ENCODE measurements at regions not wholly inside any gene's neighbourhood (a gene's known extent, or its start where the extent isn't known, plus 50 kb on each side); places are given as distances from the start of the nearest gene placed in this dataset.

- H2AFZ ChIP-seq (ENCODE audit: low read length), result no peak overlapping the region
- H3K79me2 ChIP-seq (ENCODE audit: control insufficient read depth, insufficient read depth, low read length), result no peaks in the 10 kb centered on the region
- no peaks in the 10 kb centered on the region for H4K20me1 ChIP-seq (ENCODE audit: control insufficient read depth, extremely low read depth, insufficient read depth, low read length)
- DNase-seq (ENCODE audit: low read depth in 2 of 2), result no peak
- no peaks in the 10 kb centered on the region for H3K27me3 ChIP-seq (ENCODE audit: control insufficient read depth, insufficient read depth, low read length)
- no peaks in the 10 kb centered on the region for H3K36me3 ChIP-seq (ENCODE audit: control insufficient read depth, insufficient read depth, low read length)
- no peaks in the 10 kb centered on the region for H3K9me3 ChIP-seq (ENCODE audit: control insufficient read depth, insufficient read depth, low read depth, low read length)
- TF ChIP-seq EZH2 (IDR thresholded peaks at IDR 0.05; ENCODE audit: low read length, missing control alignments), result no peak
- no peak for TF ChIP-seq CTCF (conservative IDR thresholded peaks at IDR 0.05 in 1 of 2, IDR thresholded peaks at IDR 0.05 in 1 of 2; ENCODE audit: low read depth in 1 of 2, low read length in 2 of 2)
- H3K27ac ChIP-seq (ENCODE audit: insufficient read depth, low read length), result no peak overlapping the region
- H3K4me2 ChIP-seq (ENCODE audit: extremely low read depth, insufficient read depth, low read length), result no peak overlapping the region
- no peak overlapping the region for H3K9ac ChIP-seq (ENCODE audit: insufficient read depth, low read length)
- no peaks in the 10 kb centered on the region for H3K4me1 ChIP-seq (ENCODE audit: control insufficient read depth, extremely low read depth, insufficient read depth, low read length)
- H3K4me3 ChIP-seq (replicated peaks in 1 of 4; ENCODE audit: control extremely low read depth in 1 of 4, insufficient read depth in 1 of 4, low read depth in 3 of 4, low read length in 4 of 4), result no peak overlapping the region
These were observed 51.0 kb upstream of the PTPN13 start for GRCh38 chr4:86543080-86543479.

- H3K4me1 ChIP-seq (ENCODE audit: control insufficient read depth, extremely low read depth, insufficient read depth, low read length), result no peaks in the 10 kb centered on the region
- no peak overlapping the region for H3K4me2 ChIP-seq (ENCODE audit: extremely low read depth, insufficient read depth, low read length)
- no peak overlapping the region for H3K9ac ChIP-seq (ENCODE audit: insufficient read depth, low read length)
- H3K79me2 ChIP-seq (ENCODE audit: control insufficient read depth, insufficient read depth, low read length), result no peaks in the 10 kb centered on the region
- no peak overlapping the region for H2AFZ ChIP-seq (ENCODE audit: low read length)
- no peaks in the 10 kb centered on the region for H4K20me1 ChIP-seq (ENCODE audit: control insufficient read depth, extremely low read depth, insufficient read depth, low read length)
- no peaks in the 10 kb centered on the region for H3K27me3 ChIP-seq (ENCODE audit: control insufficient read depth, insufficient read depth, low read length)
- TF ChIP-seq EZH2 (IDR thresholded peaks at IDR 0.05; ENCODE audit: low read length, missing control alignments) (no peak), CTCF (conservative IDR thresholded peaks at IDR 0.05 in 1 of 2, IDR thresholded peaks at IDR 0.05 in 1 of 2; ENCODE audit: low read depth in 1 of 2, low read length in 2 of 2) (no peak)
- no peak overlapping the region for H3K4me3 ChIP-seq (replicated peaks in 1 of 4; ENCODE audit: control extremely low read depth in 1 of 4, insufficient read depth in 1 of 4, low read depth in 3 of 4, low read length in 4 of 4)
- no peaks in the 10 kb centered on the region for H3K9me3 ChIP-seq (ENCODE audit: control insufficient read depth, insufficient read depth, low read depth, low read length)
- DNase-seq (ENCODE audit: low read depth in 2 of 2), result peak in 1 of 2 donors; percentile 89
- no peaks in the 10 kb centered on the region for H3K36me3 ChIP-seq (ENCODE audit: control insufficient read depth, insufficient read depth, low read length)
- H3K27ac ChIP-seq (ENCODE audit: insufficient read depth, low read length), result no peak overlapping the region
These were observed 50.4 kb upstream of the PTPN13 start for GRCh38 chr4:86543560-86544309.

GRCh38 chr4:86544310-86544966, 49.7 kb upstream of the PTPN13 start:
- H3K79me2 ChIP-seq (ENCODE audit: control insufficient read depth, insufficient read depth, low read length), result no peaks in the 10 kb centered on the region
- TF ChIP-seq CTCF (conservative IDR thresholded peaks at IDR 0.05 in 1 of 2, IDR thresholded peaks at IDR 0.05 in 1 of 2; ENCODE audit: low read depth in 1 of 2, low read length in 2 of 2) (no peak), EZH2 (IDR thresholded peaks at IDR 0.05; ENCODE audit: low read length, missing control alignments) (no peak)
- no peak overlapping the region for H3K4me3 ChIP-seq (replicated peaks in 1 of 4; ENCODE audit: control extremely low read depth in 1 of 4, insufficient read depth in 1 of 4, low read depth in 3 of 4, low read length in 4 of 4)
- H3K27me3 ChIP-seq (ENCODE audit: control insufficient read depth, insufficient read depth, low read length), result no peaks in the 10 kb centered on the region
- DNase-seq (ENCODE audit: low read depth in 2 of 2), result no peak
- no peaks in the 10 kb centered on the region for H3K9me3 ChIP-seq (ENCODE audit: control insufficient read depth, insufficient read depth, low read depth, low read length)
- H3K9ac ChIP-seq (ENCODE audit: insufficient read depth, low read length), result no peak overlapping the region
- H3K27ac ChIP-seq (ENCODE audit: insufficient read depth, low read length), result no peak overlapping the region
- H4K20me1 ChIP-seq (ENCODE audit: control insufficient read depth, extremely low read depth, insufficient read depth, low read length), result no peaks in the 10 kb centered on the region
- no peaks in the 10 kb centered on the region for H3K36me3 ChIP-seq (ENCODE audit: control insufficient read depth, insufficient read depth, low read length)
- no peak overlapping the region for H2AFZ ChIP-seq (ENCODE audit: low read length)
- H3K4me2 ChIP-seq (ENCODE audit: extremely low read depth, insufficient read depth, low read length), result no peak overlapping the region
- no peaks in the 10 kb centered on the region for H3K4me1 ChIP-seq (ENCODE audit: control insufficient read depth, extremely low read depth, insufficient read depth, low read length)
